GM18519 (cell line): ENCODE measurements at regions not wholly inside any gene's neighbourhood (a gene's known extent, or its start where the extent isn't known, plus 50 kb on each side); places are given as distances from the start of the nearest gene placed in this dataset.

Source experiments
- ATAC-seq: cut with Tn5 transposase; IDR thresholded peaks from one replicate; pipeline ENCODE4 v1.9.1; 2021; ENCODE audit warnings: mild to moderate bottlenecking, moderate library complexity; ENCODE audit not compliant: unreplicated experiment, low FRiP score

DNA sequence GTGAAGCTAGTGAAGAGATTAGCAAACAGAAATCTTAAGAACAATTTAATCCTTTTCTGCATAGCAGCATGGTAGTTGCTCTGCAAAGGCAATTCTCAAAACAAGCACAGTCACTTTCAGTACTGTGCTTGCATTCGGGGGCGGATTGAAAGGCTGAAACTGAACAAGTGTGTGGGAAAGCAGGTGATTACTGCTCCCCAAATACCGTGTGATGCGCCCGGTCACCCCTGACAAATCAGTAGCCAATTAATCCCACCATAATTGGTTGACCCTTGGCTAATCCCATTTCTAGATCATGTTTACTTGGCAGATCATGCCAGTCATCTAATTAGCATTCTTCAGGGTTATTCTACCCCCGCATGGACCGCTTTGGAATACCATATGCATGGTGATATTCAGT lies 76.5 kb upstream of the ADRB1 start:
- no peak for ATAC-seq

DNA sequence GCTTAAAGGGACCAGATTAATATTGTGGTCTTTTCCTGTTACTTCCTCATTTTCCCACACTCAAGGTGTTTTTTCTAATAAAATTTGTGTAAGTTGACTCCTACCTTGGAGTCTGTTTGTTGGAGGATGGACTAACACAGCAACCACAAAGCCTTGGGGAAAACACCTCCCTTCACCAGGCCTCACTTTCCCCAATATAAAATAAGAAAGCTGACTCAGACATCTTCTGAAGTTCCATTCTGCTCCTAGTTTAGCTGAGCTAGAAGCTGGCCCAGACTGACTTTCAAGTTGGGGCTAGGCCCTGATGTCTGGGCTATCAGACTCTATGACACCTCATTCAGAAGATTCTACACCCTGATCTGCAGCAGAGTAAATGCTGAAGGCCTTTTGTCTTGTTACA lies 73.0 kb upstream of the ADRB1 start:
- ATAC-seq: no peak

DNA sequence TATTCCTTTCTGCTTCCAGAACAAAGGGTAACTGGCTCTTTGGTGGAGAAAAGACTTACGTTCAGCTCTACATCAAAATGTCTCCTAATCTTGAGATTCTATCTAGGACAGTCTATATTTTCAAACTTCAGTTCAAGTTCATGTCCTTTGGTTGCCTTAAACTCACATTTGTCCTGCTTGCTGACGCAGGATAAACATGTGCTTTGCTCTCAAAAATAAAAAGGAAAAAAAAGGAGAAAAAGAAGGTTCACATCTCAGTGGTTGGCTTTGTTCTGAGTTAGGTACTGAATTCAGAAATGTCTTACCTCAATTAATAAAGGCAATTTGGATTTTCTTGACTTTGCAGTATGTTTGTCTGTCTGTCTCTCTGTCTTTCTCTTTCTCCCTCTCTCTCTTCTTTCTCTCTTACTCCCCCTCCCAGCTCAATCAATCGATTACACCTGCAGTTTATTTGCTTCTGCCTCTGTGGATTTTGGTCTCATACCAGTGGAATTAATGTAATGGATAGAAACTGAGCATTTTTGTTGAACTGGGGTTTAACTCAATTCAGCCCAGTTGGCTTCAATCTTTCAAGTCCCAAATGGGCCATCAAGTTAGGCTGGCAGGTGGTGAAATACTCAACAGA lies 72.2 kb upstream of the ADRB1 start:
- ATAC-seq: no peak

DNA sequence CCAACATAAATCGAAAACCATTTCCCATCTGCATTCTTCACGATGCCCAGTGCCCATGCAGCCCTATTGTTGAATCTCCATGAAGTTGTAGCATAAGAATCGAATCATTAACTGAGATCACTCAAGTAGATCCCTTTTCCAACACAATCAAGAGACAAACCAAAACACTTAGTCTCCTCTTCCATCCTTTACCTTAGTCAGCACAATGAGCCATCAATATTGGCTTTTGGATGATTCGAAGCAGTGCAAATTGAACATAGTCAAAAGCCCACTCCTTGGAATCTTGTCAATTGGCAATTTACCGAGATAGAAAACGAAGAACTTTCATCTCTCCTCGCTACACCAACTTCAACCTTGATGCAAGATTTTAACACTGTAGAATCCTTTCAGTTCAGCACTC lies 66.5 kb upstream of the ADRB1 start:
- no peak for ATAC-seq

DNA sequence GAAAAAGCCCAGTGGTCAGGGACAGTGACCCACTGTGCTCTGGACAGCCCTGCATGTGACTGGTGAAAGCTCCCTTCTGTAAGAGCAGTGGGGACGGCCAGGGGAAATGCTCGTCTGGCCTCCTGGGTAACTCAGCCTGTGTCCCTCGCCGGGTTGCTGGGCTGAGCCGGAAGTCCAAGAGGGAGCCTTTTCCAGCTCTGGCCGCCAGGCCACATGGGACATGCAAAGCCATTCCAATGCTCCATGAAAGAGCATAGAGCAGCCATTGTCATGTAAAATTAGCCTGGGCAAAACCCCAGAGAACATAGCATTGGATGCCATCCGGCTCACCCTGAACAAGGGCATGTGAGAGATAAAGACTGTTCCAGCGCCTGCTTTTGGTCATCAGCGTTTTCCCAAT lies 64.9 kb upstream of the ADRB1 start:
- no peak for ATAC-seq

DNA sequence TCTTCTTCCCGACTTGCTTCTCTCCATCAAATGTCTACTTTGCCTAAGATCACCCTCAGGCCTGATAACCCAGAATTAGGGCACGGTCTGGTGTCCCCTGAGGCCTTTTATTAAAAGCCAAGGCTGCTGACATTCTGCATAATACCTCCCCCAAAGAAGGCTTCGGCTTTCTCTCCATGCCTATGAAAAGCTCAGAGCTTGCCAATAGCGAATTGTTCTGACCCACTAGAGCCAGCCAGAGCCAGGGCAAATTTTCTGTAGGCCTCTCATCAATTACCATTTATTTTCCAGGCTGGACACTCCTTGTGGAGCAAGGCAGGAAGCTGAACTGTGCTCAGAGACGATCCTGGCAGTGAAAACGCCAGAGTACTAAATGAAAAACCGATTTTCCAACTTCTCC lies 64.3 kb upstream of the ADRB1 start:
- no peak for ATAC-seq

DNA sequence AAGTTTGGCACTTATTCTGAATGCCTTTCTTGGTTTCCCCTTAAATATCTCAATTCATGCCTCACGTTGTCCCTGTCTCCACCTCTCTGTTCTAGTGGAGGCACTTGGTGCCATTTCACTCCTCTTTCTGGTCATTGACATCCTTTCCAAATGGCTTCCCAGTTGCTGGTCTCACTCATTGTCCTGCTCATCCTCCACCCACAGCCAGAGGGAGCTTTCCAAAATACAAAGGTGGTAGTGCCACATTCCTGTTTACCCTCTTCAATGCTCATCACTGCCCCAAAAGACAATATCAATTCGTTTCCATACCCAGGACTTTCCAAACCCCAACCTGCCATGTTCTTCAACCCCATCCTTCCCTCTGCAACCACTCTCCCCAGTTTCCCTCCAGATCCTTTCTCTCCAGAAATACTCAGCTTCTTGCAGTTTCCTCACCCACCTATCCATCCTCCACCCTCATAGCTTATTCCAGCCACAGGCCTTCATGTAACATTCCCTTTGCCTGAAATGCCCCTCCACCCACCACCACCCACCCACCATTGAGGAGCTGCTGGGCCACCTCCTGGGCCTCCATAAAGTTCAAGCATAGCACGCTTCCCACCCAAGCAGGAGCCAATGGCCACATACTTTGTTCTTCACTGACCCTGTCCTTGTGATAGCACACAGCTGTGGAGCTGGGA lies 63.1 kb upstream of the ADRB1 start:
- no peak for ATAC-seq

DNA sequence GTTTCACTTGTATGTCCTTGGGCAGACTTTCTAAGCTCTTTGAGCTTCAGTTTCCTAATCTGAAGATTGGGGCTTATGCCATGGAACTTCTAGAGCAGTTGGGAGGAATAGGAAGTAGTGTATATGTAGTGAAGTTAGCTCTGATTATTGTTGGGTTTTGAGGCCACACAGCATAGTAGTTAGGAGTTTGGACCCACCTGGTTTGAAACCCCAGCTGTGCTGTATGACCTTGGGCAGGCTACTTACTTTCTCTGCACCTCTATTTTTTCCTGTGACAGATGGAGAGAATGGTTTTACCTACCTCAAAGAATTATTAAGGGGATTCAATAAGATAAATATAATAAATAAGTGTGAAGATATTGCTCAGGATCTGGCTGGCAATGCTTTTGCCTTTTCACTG lies 61.4 kb upstream of the ADRB1 start:
- peak; percentile 18 for ATAC-seq

DNA sequence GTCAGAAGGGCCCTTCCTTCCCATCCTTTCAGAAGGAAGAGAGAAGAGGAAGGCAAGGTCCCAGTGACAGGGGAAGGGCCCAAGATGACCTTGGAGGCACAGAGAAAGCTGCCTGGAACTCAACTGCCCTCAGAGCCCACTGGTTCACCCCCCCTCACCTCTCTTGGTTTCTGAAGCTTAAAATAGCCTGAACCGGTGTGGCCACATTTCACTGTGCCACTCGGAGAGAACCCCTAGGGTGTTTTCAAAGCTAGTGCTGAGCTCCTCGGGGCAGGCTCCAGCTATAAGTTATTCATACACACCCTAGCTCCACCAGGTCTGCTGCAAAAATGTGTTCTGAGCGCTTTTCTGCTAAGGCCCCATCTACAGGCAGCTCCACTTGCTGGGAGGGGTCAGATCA lies 60.9 kb upstream of the ADRB1 start:
- peak; percentile 66 for ATAC-seq

DNA sequence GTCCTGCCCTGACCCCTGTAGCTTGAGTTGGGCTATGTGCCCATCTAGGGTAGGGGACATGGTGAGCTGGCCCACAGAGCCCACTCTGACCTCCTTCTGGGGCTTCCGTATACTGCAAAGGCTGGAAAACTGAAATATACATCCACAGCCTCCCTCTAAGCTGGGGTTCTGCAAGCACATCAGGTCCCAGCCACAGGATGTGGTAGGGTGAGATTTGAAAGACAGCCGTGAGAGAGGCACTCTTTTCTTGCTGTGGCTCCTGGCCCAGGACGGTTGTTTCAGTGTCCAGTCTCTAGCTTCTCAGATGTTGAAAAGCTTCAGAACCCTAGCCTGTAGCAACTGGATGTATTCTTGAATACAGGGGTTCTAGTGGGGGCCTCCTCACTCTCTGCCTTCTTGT lies 60.1 kb upstream of the ADRB1 start:
- no peak for ATAC-seq

DNA sequence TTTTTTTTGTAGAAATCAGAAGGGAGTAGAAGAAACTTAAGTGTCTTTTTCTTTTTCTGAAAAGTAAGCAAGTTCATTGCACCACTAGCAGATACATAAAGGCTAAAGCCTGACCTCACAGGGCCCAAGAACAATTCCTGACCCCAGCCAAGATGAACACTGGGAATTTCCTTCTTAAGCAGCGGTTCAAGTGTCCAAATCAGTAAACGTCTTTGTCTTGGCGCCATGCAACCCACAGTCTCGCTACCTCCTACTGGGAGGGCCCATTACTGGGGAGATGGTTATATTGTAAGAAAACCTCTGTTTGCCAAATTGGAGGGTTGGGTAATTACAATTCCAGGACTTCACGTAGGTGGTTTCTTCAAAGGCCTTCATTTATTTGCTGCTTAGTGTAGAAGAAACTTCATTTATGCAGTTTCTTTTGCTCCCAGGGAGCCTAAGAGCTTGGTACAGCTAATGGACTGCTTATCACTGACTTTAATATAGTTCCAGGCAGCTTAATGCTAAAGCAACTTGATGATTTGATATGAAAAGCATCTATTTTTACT lies 58.3 kb upstream of the ADRB1 start:
- ATAC-seq: no peak

DNA sequence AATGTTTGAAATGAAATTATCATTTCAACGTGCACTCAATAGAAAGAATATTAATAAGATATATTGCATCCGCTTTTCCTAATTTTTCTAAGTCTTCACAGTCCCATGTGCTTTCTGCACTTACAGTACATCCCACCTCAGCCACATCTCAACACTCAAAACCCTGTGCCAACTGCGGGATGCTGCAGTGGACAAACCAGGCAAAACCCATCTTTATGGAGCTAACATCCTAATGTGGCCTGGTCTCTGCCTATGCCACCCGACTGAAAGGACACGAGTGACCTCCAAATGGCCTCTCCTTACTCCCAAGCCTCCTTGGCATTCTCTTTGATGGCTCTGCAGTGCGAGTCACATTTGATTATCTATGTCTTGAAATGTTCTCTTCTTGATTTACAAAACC lies 57.4 kb upstream of the ADRB1 start:
- ATAC-seq: no peak

DNA sequence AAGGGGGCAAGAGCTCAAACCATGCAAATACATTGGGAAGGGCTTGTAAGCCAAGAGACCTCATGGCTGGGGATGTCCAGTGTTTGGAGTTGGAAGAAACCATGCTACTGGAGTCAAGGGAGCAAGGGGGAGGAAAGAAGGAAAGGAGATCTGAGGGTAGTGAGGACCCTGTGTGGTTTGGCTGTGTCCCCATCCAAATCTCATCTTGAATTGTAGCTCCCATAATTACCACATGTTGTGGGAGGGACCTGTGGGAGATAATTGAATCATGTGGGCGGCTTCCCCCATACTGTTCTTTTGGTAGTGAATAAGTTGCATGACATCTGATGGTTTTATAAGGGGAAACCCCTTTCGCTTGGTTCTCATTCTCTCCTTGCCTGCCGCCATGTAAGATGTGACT lies 56.5 kb upstream of the ADRB1 start:
- no peak for ATAC-seq

DNA sequence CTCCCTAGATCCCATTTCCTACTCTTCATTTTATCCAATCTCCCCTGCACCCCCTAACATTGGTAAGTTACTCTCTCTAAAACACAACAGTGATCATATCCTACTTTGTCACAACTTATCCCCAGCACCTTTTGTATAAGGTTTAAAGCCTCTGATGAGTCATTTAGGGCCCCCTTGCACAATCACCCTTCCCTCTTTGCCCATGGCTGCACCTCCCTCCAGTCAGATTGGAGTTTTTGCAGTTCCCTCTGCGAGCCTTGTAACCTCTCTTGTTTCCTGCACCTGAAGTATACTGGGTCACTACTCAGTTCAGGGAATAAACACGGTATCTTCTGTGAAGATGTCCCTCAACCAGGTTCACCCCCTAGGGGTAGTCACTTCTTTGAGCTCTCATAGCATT lies 55.9 kb upstream of the ADRB1 start:
- ATAC-seq: no peak

DNA sequence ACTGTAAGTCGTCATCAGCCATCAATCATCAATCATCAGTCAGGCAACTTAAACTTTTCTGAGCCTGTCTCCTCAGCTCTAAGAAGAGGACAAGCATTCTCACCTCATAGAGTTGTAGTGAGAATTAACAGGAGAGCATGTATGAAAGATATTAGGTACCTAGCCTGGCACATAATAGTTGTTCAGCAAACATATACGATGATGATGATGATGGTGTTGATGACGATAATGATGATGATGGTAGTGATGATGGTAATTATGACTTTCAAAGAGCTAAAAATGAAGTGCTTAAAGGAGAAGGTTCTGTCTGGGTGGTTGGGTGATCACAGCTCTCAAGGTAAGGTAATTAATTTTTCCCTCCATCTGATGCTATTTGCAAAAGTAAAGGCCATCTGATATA lies 55.1 kb upstream of the ADRB1 start:
- no peak for ATAC-seq

DNA sequence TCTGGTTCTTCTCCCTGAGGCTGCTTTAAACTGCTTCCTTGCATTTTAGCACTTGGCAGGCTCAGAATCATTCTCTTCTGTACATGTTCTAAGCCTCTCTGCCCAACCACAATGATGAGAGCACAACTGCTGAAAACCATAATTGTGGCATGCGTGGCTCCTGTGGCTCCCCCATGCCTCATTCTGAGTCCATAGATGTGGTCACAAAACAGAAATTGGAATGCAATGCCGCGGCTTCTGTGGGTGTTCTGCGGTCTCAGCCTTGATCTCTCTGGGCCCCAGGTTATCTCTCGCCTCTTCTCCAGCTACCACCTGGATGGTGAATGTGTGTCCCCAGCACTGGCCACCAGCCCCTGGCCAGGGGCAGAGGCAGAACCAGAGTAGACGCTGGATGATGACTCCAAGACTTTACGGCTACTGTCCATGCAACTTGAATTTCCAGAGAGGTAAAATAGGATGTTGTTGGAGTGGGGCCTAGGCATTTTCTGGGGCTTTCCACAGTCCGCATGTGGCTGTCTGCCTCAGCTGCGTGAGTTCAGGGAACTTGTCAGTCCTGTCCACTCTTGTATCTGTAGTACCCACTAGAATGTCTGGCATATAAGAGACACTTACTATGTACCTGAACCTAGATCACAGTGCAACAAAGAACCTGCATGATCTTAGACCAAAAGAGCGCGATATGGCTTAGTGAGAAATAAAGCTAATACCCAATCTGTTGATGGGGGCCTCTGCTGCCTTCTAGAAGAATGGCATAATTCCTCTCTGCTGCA lies 52.4 kb upstream of the ADRB1 start:
- ATAC-seq: no peak

DNA sequence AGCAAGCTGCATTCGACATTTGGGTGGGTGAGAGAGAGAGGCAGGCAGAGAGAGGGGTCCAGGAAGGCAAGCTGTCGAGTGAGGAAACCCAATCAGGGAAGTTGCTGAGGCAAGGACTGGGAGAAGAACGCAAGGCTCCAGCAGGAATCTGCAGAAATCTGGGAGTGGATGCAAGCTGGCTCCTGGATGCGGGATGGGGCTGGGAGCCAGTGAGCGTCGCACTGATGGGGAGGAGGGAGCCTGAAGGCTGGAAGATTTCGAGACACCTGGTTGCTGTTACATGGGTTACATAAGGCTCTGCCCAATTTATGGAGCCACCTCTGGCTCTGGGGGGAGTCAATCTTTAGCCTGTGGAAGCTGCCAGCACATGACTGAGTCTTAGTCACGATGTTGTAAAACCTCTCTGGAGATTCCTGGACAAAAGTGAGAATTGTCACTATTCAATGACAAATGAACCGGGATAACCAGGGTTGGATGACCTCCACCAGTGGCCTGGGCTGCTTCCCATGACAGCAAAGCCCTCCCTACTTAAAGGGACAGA lies 51.1 kb upstream of the ADRB1 start:
- ATAC-seq: no peak

DNA sequence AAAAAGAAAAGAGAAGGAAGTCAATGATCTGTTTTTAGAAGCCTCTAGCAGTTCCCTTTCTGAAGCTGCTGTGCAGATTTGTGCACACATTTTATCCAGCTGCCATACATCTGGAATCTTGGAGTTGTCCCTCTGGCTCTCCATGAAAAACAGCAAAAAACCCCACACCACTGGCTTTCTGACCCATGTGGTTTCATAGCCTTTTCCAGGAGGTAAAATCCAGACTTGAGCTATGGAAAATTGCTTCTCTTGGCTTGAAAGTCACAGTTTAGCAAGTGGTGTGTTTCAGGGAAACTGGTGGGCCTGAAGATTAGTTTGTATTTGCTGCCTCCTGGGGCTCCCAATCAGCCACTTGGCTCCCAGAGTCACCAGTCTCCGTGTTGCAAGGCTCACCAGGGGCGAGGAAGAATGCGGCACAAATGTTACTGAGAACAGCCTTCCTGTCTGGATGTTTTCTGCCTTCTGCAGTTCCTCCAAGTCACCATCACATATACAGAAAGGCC lies 50.1 kb upstream of the ADRB1 start:
- ATAC-seq: no peak
